GM19099 (cell line): ENCODE measurements at regions not wholly inside any gene's neighbourhood (a gene's known extent, or its start where the extent isn't known, plus 50 kb on each side); places are given as distances from the start of the nearest gene placed in this dataset.

ENCODE experiments used
- POLR2A ChIP-seq: IDR thresholded peaks from 3 replicates; pipeline ENCODE4 v1.6.1; 2011; ENCODE audit warnings: low read depth; ENCODE audit not compliant: insufficient read length; ENCODE audit errors: extremely low read depth

DNA sequence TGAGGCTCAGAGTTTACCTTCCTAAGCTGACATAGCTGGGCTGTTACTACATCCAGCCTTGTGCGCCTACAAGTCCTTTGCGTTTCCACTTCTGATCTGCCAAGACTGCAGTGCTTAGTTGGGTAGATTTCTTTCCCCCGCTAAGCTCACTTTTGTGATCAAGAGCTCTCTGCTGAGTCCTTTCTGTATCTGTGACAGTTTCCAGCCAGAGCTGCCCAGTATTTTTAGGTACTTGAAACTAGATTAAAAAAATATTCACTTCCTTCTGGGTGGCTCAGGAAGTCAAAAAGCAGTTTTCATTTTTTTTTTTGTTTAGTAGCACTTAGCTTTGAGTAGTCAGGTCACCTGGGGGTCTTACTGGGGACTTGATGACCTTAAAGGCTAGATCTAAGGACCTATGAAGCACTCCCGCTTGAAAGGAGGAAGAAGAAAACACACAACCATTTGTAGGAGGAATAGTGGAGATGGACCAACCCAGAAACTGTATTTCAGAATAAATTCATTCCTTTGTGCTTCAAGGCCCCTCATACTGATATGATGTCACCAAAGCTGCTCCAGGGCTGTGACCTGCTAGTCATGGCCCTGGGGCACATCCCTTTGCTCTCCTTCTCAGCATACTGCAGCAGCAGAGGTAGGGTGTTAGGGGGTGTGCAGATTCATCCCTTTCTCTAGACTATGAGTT is 75.6 kb upstream of the HNF1B start:
- peak; percentile 33 for TF ChIP-seq POLR2A

DNA sequence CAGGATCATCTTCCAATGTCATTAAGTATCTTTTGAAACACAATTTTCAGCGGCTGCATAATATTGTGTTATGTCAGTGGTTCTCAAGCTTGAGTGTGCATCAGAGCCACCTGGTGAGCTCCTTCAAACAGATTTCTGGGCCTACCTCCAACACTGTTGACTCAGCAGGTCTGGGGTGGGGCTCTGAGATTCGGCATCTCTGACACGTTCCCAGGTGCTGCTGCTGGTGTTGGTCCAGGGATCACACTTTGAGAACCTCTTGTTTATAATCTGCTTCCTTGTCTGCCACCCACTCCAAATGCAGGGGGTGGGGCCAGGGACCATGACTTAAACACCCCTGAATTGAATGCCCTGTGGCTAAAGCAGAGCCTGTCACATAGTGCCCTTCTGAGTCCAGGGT is 73.8 kb upstream of the HNF1B start:
- no peak for TF ChIP-seq POLR2A

DNA sequence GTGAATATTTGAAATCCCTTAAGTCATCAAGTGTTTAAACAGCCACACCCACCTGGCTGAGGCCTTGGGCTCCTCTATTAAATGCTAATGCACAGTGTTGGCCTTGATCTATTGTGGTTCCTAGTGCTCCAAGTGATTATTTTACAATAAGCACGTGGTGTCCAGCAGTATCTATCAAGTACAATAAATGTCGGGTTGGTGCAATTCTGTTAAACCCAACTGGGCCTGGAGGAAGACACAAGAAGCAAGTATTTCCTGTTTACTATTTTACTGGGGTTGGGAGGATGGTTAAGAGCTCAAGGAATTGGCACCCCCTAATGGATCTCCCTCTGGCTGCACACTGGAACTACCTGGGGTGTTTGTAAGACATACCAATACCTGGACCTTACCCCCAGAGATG is 72.1 kb upstream of the HNF1B start:
- no peak for TF ChIP-seq POLR2A

DNA sequence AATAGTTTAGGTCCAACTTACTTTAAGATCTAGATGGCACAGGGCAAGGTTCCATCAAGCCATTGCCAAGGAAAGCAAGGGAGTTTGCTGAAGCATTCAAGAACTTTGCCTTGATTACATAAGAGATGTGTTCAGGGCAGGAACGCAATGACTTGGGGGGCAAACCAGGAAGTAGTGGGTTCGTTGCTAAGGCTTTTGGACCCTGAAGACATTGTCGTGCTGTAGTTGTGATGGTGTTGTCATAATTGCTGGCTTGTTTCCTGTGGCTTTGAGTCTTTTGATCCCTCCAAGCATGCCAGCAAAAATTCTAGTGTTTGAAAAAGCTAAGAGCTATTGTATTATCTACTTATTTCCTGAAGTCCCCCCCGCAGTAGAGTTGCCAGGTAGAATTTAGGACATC is 70.7 kb upstream of the HNF1B start:
- no peak for TF ChIP-seq POLR2A

DNA sequence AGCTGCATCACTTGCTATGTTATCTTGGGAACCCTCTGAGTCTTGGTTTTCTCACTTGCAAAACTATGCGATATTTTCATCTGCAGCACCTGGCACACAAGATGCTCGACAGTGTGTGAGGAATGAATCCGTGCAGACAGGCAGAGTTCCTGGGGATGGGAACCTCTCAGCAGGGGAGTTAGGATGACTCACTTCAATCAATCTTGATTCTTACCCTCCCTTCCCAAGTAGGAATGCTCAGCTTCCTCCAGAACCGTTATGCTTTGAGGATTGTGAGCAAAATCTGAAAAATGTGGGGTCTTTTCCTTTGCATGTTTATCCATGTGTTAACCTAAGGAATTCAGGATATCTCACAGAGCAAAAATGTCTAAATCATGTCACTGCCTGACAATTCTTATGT is 68.9 kb upstream of the HNF1B start:
- no peak for TF ChIP-seq POLR2A

DNA sequence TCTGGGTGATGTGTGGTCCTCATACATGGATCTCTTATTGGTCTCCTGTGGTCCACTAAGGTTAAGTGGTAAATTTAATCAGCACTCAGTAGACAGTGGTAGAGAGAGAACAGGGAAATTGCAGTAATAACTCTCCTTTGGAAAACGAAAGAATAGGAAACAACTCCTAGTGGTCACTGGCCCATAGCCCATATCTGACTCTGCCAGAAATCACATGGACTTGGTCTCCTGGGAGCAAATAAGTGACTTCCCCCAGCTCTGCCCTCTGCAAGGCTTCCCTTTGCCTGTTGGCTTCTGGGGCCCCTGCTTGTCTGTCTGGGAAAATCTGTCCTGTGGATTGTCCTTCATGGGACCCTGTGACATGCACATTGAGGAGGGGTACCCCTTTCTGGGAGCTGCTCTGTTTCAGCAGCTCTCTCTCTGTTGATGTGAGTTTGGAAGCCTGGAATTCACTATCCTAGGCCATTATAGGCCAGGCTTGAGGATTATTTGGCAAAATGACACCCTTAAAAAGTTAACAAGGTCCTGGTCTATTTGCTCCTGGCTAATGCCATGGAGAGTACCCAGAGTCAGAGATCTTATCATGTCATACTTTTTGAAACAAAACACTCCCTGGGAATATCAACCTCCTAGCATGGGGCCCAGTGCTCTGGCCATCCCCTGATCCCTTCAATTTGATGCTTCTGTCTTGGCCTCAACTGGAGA is 58.0 kb upstream of the HNF1B start:
- no peak for TF ChIP-seq POLR2A

DNA sequence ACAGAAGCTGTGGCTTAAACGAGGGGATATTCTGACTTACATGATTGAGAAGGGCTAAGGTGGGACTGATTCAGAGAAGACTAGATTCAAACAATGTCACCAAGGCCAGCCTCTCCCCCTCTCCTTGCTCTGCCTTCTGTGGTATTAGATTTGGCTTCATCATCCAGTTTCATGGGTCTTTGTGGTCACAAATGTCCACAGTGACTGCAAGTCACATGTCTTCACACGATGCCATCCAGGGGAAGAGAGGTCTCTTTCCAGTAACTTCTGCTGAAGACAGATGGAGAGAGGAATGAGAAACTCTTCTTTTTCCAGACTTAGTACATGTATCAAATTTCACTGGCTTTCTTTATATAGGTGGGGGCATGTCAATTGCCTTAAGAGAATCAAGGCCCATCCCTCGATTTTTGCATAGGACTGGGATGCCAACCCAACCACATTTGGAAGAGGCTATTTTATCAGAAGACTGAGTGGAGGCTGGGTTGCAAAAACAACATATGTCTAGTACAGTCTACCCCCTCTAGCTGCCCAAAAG is 57.3 kb upstream of the HNF1B start:
- no peak for TF ChIP-seq POLR2A

DNA sequence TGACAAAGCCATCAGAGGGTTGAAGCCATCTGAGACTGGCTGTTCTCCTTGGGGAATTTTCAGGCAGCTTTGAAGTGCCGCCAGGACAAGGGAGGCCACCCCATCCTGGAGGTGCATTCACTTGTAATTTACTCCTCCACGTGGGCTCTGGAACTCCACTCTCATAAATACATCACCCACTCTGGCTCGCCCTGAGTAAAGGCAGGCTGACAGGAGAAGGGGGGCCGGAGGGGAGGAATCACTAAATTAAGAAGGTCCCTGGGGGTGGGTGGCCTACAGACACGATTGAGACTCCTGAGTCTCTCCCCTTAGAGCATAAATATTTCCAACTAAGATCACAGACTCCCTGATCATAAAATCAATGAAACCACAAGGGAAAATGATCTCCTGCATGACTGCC is 56.3 kb upstream of the HNF1B start:
- TF ChIP-seq POLR2A = no peak

DNA sequence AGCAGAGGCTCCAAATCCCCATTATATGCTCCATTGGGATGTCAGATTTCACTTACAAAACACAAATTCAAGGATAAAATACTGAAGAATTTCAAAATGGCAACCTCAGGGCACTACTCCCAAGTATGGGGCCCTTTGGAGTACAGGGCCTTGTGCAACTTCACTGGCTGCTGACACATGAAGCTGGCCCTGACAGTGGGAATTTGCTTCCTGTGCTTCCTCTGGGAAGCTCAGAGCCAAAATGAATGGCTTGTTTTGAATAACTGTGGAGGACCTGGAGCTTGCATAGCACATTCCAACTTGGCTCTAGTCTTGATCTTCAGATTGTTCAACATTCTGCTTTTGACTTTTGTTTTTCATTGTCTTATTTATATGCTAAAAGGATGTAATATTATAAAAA is 52.3 kb upstream of the HNF1B start:
- TF ChIP-seq POLR2A = no peak

DNA sequence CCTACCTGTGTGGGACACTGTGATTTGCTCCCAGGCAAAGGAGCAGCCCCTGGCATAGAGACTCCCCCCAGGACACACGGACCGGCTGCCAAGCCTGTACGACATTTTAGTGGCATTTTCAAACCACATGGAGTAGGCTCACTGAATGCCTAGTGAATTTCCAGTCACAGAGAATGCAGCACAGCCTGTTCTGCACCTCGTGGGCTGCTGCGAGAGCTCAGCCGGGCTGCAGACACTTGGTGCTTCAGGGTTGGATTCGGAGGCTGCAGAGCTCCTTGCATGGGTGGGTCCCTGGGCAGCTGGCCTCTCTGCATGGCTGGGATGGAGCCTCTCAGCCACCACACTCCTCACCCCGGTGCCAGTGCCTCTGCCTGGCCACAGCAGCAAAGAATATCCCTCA is 51.2 kb upstream of the HNF1B start:
- TF ChIP-seq POLR2A = no peak
